MM.1S (cell line): ENCODE measurements at regions not wholly inside any gene's neighbourhood (a gene's known extent, or its start where the extent isn't known, plus 50 kb on each side); places are given as distances from the start of the nearest gene placed in this dataset.
"Not testable (repeated sequence)": the region's sequence is repeated elsewhere in the genome, so short reads cannot be mapped to it uniquely, and the experiment has no call there.

Experiments
- EZH2 ChIP-seq: fragments of 300-600 bp; sonication (generic); optimal IDR thresholded peaks from 2 replicates; pipeline ENCODE3; 2017; ENCODE audit warnings: low read depth, mild to moderate bottlenecking, antibody characterized with exemption, low read length, mixed read lengths
- TF ChIP-seq, protein P1 (sequence below): fragments of 300-600 bp; sonication (generic); IDR thresholded peaks from 2 replicates; pipeline ENCODE4 v1.5.1; 2016; ENCODE audit warnings: antibody characterized with exemption, low read length, mixed read lengths

- TF ChIP-seq, protein P1, sequence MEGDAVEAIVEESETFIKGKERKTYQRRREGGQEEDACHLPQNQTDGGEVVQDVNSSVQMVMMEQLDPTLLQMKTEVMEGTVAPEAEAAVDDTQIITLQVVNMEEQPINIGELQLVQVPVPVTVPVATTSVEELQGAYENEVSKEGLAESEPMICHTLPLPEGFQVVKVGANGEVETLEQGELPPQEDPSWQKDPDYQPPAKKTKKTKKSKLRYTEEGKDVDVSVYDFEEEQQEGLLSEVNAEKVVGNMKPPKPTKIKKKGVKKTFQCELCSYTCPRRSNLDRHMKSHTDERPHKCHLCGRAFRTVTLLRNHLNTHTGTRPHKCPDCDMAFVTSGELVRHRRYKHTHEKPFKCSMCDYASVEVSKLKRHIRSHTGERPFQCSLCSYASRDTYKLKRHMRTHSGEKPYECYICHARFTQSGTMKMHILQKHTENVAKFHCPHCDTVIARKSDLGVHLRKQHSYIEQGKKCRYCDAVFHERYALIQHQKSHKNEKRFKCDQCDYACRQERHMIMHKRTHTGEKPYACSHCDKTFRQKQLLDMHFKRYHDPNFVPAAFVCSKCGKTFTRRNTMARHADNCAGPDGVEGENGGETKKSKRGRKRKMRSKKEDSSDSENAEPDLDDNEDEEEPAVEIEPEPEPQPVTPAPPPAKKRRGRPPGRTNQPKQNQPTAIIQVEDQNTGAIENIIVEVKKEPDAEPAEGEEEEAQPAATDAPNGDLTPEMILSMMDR: not testable (repeated sequence)
- TF ChIP-seq EZH2: not testable (repeated sequence)
Observed at GRCh38 chr6:61107914-61108313, 1178.1 kb downstream of the KHDRBS2 start.
